ENCODE measurements at regions not wholly inside any gene's neighbourhood (a gene's known extent, or its start where the extent isn't known, plus 50 kb on each side); places are given as distances from the start of the nearest gene placed in this dataset.

GRCh38 chr1:5111581-5111980 is 457.2 kb downstream of the AJAP1 start:
- intact Hi-C loops (cut with micrococcal nuclease; ENCODE audit: unreplicated experiment) = no loop called here

GRCh38 chr1:5110508-5110907 is 456.1 kb downstream of the AJAP1 start:
- TF ChIP-seq CTCF (IDR thresholded peaks at IDR 0.05; ENCODE audit: unreplicated experiment) = no peak
- BruUV-seq (replicated peaks) = no TSS peak
- no peaks in the 10 kb centered on the region for H3K4me1 Mint-ChIP-seq (ENCODE audit: low read depth, unreplicated experiment)
- no peak overlapping the region for H3K4me3 Mint-ChIP-seq (ENCODE audit: low read depth, unreplicated experiment)
- H3K36me3 Mint-ChIP-seq (ENCODE audit: insufficient read depth, unreplicated experiment) = no peaks in the 10 kb centered on the region
- no peaks in the 10 kb centered on the region for H3K27me3 Mint-ChIP-seq (ENCODE audit: unreplicated experiment)
- H3K9me3 Mint-ChIP-seq (ENCODE audit: low read depth, unreplicated experiment) = peaks cover 18% of the 10 kb centered on the region
- DNase-seq = no peak
- H3K27ac Mint-ChIP-seq (ENCODE audit: unreplicated experiment) = no peak overlapping the region
- intact Hi-C loops (cut with micrococcal nuclease; ENCODE audit: unreplicated experiment) = no loop called here
- CTCF ChIA-PET = no interaction called here

More at GRCh38 chr1:5111581-5111980, 457.2 kb downstream of the AJAP1 start:
- no peak for TF ChIP-seq CTCF (IDR thresholded peaks at IDR 0.05; ENCODE audit: unreplicated experiment)
- no peak for DNase-seq
- Mint-ChIP-seq H3K27me3 (ENCODE audit: unreplicated experiment) (no peaks in the 10 kb centered on the region), H3K9me3 (ENCODE audit: low read depth, unreplicated experiment) (peaks cover 22% of the 10 kb centered on the region), H3K4me3 (ENCODE audit: low read depth, unreplicated experiment) (no peak overlapping the region), H3K27ac (ENCODE audit: unreplicated experiment) (no peak overlapping the region), H3K36me3 (ENCODE audit: insufficient read depth, unreplicated experiment) (no peaks in the 10 kb centered on the region), H3K4me1 (ENCODE audit: low read depth, unreplicated experiment) (no peaks in the 10 kb centered on the region)
- CTCF ChIA-PET = no interaction called here
- BruUV-seq (replicated peaks) = no TSS peak

DNA sequence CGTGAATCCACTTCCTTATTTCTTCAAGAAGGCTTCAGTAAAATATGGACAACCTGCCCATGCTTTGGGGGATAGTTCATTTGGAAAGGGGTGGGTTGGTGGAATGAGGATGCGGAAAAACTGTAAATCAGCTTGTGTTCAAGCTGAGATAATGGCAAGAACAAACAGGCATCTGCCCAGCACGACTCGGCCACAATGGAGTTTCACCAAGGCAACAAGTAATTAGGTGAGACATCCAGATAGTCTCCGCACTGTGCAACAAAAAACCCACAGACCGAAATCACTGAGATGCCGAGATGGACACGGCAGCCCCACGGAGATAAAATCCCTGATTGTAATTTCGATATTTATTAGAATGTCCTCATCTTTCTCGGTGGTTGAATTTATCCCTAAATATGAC is 455.2 kb downstream of the AJAP1 start:
- Mint-ChIP-seq H3K27me3 (ENCODE audit: unreplicated experiment) (no peaks in the 10 kb centered on the region), H3K4me1 (ENCODE audit: low read depth, unreplicated experiment) (no peaks in the 10 kb centered on the region), H3K36me3 (ENCODE audit: insufficient read depth, unreplicated experiment) (no peaks in the 10 kb centered on the region), H3K4me3 (ENCODE audit: low read depth, unreplicated experiment) (no peak overlapping the region), H3K27ac (ENCODE audit: unreplicated experiment) (no peak overlapping the region), H3K9me3 (ENCODE audit: low read depth, unreplicated experiment) (peaks cover 16% of the 10 kb centered on the region)
- intact Hi-C loops (cut with micrococcal nuclease; ENCODE audit: unreplicated experiment) = no loop called here
- BruUV-seq (replicated peaks) = no TSS peak
- no peak for DNase-seq
- no peak for TF ChIP-seq CTCF (IDR thresholded peaks at IDR 0.05; ENCODE audit: unreplicated experiment)
- CTCF ChIA-PET = no interaction called here

DNA sequence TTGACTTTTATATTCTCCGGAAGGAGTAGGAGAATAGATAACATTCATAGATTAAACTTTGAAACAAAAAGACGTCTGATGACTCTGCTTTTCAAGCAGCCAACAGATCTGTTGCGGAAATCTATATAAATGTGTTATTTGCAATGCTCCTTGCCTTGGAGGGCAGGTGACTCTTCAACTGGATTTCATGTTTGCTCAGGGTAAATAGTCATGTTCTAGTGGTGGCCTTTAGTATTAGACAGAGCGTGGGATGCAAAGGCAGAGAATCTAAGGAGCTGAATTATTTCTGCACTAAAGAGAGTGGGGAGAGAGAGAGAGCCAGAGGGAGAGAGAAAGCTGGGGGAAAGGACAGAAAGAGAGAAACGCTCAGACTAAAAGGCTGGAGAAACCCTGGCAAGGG is 454.3 kb downstream of the AJAP1 start:
- H3K36me3 Mint-ChIP-seq (ENCODE audit: insufficient read depth, unreplicated experiment) = no peaks in the 10 kb centered on the region
- H3K4me1 Mint-ChIP-seq (ENCODE audit: low read depth, unreplicated experiment) = no peaks in the 10 kb centered on the region
- no peak overlapping the region for H3K4me3 Mint-ChIP-seq (ENCODE audit: low read depth, unreplicated experiment)
- H3K27ac Mint-ChIP-seq (ENCODE audit: unreplicated experiment) = no peak overlapping the region
- BruUV-seq (replicated peaks) = no TSS peak
- no peak for DNase-seq
- intact Hi-C loops (cut with micrococcal nuclease; ENCODE audit: unreplicated experiment) = no loop called here
- CTCF ChIA-PET = no interaction called here
- H3K9me3 Mint-ChIP-seq (ENCODE audit: low read depth, unreplicated experiment) = peaks cover 15% of the 10 kb centered on the region
- no peak for TF ChIP-seq CTCF (IDR thresholded peaks at IDR 0.05; ENCODE audit: unreplicated experiment)
- no peaks in the 10 kb centered on the region for H3K27me3 Mint-ChIP-seq (ENCODE audit: unreplicated experiment)

DNA sequence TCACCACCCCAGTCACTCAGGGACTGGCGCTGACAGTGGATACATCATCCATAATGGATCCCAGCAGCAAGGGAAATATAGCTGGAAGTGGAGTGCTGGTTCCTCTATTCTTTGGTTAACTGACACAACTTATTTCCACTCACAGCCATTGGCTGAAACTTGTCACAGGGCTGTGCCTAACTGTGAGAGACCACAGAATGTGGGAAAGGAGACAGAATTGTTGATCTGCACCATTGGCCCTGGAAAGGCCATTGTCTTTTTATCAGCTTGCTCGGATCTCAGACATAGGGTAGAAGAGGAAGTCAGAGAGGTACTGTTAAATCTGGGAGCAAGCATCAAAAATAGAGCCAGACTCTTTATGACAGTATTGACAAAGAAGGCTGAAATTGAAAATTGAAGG is 451.3 kb downstream of the AJAP1 start:
- H3K9me3 Mint-ChIP-seq (ENCODE audit: low read depth, unreplicated experiment) = peaks cover 9% of the 10 kb centered on the region
- no peak for TF ChIP-seq CTCF (IDR thresholded peaks at IDR 0.05; ENCODE audit: unreplicated experiment)
- BruUV-seq (replicated peaks) = no TSS peak
- intact Hi-C loops (cut with micrococcal nuclease; ENCODE audit: unreplicated experiment) = no loop called here
- no peaks in the 10 kb centered on the region for H3K4me1 Mint-ChIP-seq (ENCODE audit: low read depth, unreplicated experiment)
- H3K36me3 Mint-ChIP-seq (ENCODE audit: insufficient read depth, unreplicated experiment) = no peaks in the 10 kb centered on the region
- no peak overlapping the region for H3K4me3 Mint-ChIP-seq (ENCODE audit: low read depth, unreplicated experiment)
- no peak for DNase-seq
- H3K27me3 Mint-ChIP-seq (ENCODE audit: unreplicated experiment) = no peaks in the 10 kb centered on the region
- no peak overlapping the region for H3K27ac Mint-ChIP-seq (ENCODE audit: unreplicated experiment)
- CTCF ChIA-PET = no interaction called here
